Calu3 (cell line): ENCODE measurements at regions not wholly inside any gene's neighbourhood (a gene's known extent, or its start where the extent isn't known, plus 50 kb on each side); places are given as distances from the start of the nearest gene placed in this dataset.
"Not testable (repeated sequence)": the region's sequence is repeated elsewhere in the genome, so short reads cannot be mapped to it uniquely, and the experiment has no call there.

Experiments used
- BruUV-seq: library from RNA; stranded (reverse); fragments of 400-500 nt; replicated peaks from 2 replicates; lab custom pipeline; 2021; lab: Mats Ljungman, UMichigan
- CTCF ChIA-PET: fragments of 300-600 bp; sonication (Branson Sonifier 250); formaldehyde crosslinking; loops from one replicate; lab custom pipeline; 2022; ENCODE audit warnings: antibody characterized with exemption; lab: Charles Lee
- DNase-seq: peaks from one replicate; pipeline ENCODE4 v3.0.0; 2022
- H3K27ac Mint-ChIP-seq: one replicate; pipeline ENCODE4 v1.8.0; 2022; ENCODE audit warnings: mixed read lengths; ENCODE audit not compliant: unreplicated experiment
- H3K27me3 Mint-ChIP-seq: one replicate; pipeline ENCODE4 v1.8.0; 2022; ENCODE audit warnings: mixed read lengths; ENCODE audit not compliant: unreplicated experiment
- H3K36me3 Mint-ChIP-seq: one replicate; pipeline ENCODE4 v1.8.0; 2022; ENCODE audit warnings: mild to moderate bottlenecking, moderate library complexity, mixed read lengths; ENCODE audit not compliant: insufficient read depth, unreplicated experiment
- H3K4me1 Mint-ChIP-seq: one replicate; pipeline ENCODE4 v1.8.0; 2022; ENCODE audit warnings: mild to moderate bottlenecking, low read depth, mixed read lengths; ENCODE audit not compliant: unreplicated experiment
- H3K4me3 Mint-ChIP-seq: one replicate; pipeline ENCODE4 v1.8.0; 2022; ENCODE audit warnings: mild to moderate bottlenecking, low read depth, moderate library complexity, mixed read lengths; ENCODE audit not compliant: unreplicated experiment
- H3K9me3 Mint-ChIP-seq: one replicate; pipeline ENCODE4 v1.8.0; 2022; ENCODE audit warnings: low read depth, mixed read lengths; ENCODE audit not compliant: unreplicated experiment
- CTCF ChIP-seq: fragments of 200-600 bp; IDR thresholded peaks from one replicate; pipeline ENCODE4 v1.8.0; 2022; ENCODE audit warnings: antibody characterized with exemption; ENCODE audit not compliant: unreplicated experiment
- intact Hi-C: fragments of 100-400 bp; cut with micrococcal nuclease; formaldehyde crosslinking; loops from one replicate; pipeline ENCODE4 v1.10.0; 2022; ENCODE audit not compliant: unreplicated experiment

- intact Hi-C loops = no loop called here
- no TSS peak for BruUV-seq
- H3K4me3 Mint-ChIP-seq = no peak overlapping the region
- H3K4me1 Mint-ChIP-seq = no peaks in the 10 kb centered on the region
- no peak for TF ChIP-seq CTCF
- H3K36me3 Mint-ChIP-seq = no peaks in the 10 kb centered on the region
- H3K27me3 Mint-ChIP-seq = peaks cover 69% of the 10 kb centered on the region
- CTCF ChIA-PET = no interaction called here
- H3K9me3 Mint-ChIP-seq = no peaks in the 10 kb centered on the region
- no peak overlapping the region for H3K27ac Mint-ChIP-seq
- DNase-seq = no peak
These were observed 65.7 kb upstream of the LYRM9 start for GRCh38 chr17:27958708-27959381.

- H3K36me3 Mint-ChIP-seq = no peaks in the 10 kb centered on the region
- peaks cover 65% of the 10 kb centered on the region for H3K27me3 Mint-ChIP-seq
- H3K4me3 Mint-ChIP-seq = no peak overlapping the region
- intact Hi-C loops = no loop called here
- BruUV-seq = no TSS peak
- H3K4me1 Mint-ChIP-seq = no peaks in the 10 kb centered on the region
- TF ChIP-seq CTCF = no peak
- H3K27ac Mint-ChIP-seq = no peak overlapping the region
- no peak for DNase-seq
- CTCF ChIA-PET = no interaction called here
- no peaks in the 10 kb centered on the region for H3K9me3 Mint-ChIP-seq
These were observed 66.2 kb upstream of the LYRM9 start for GRCh38 chr17:27959382-27959709.

- CTCF ChIA-PET = no interaction called here
- H3K27ac Mint-ChIP-seq = no peak overlapping the region
- TF ChIP-seq CTCF = no peak
- DNase-seq = no peak
- H3K4me3 Mint-ChIP-seq = no peak overlapping the region
- H3K4me1 Mint-ChIP-seq = no peaks in the 10 kb centered on the region
- peaks cover 65% of the 10 kb centered on the region for H3K27me3 Mint-ChIP-seq
- H3K36me3 Mint-ChIP-seq = no peaks in the 10 kb centered on the region
- intact Hi-C loops = no loop called here
- H3K9me3 Mint-ChIP-seq = no peaks in the 10 kb centered on the region
- BruUV-seq = no TSS peak
These were observed 67.2 kb upstream of the LYRM9 start for GRCh38 chr17:27960183-27960849.

- H3K4me3 Mint-ChIP-seq, DNase-seq, H3K27ac Mint-ChIP-seq, BruUV-seq, H3K36me3 Mint-ChIP-seq, intact Hi-C loops, H3K4me1 Mint-ChIP-seq, H3K9me3 Mint-ChIP-seq: not testable (repeated sequence)
- CTCF ChIA-PET = interaction anchor here (0.5 kb wide), 1 partner anchor 17 kb away, joined by 3 read pairs; no protein-coding TSS in a partner anchor
- peaks cover 48% of the 10 kb centered on the region for H3K27me3 Mint-ChIP-seq
These were observed 69.4 kb upstream of the LYRM9 start for GRCh38 chr17:27962581-27962980.

- CTCF ChIA-PET = no interaction called here
- peaks cover 56% of the 10 kb centered on the region for H3K27me3 Mint-ChIP-seq
- H3K4me3 Mint-ChIP-seq = no peak overlapping the region
- no peak overlapping the region for H3K27ac Mint-ChIP-seq
- no peak for DNase-seq
- no peak for TF ChIP-seq CTCF
- BruUV-seq = no TSS peak
- no peaks in the 10 kb centered on the region for H3K9me3 Mint-ChIP-seq
- intact Hi-C loops = no loop called here
- no peaks in the 10 kb centered on the region for H3K4me1 Mint-ChIP-seq
- no peaks in the 10 kb centered on the region for H3K36me3 Mint-ChIP-seq
These were observed 72.1 kb upstream of the LYRM9 start for GRCh38 chr17:27965224-27965623.
